NT2/D1 (cell line): ENCODE measurements at regions not wholly inside any gene's neighbourhood (a gene's known extent, or its start where the extent isn't known, plus 50 kb on each side); places are given as distances from the start of the nearest gene placed in this dataset.
"Not testable (repeated sequence)": the region's sequence is repeated elsewhere in the genome, so short reads cannot be mapped to it uniquely, and the experiment has no call there.

Experiments used
- SUZ12 ChIP-seq: IDR thresholded peaks from 2 replicates; pipeline ENCODE4 v1.6.1; 2011; ENCODE audit not compliant: insufficient read length, insufficient read depth; ENCODE audit errors: extremely low read depth
- YY1 ChIP-seq: IDR thresholded peaks from 2 replicates; pipeline ENCODE4 v1.6.1; 2011; ENCODE audit not compliant: insufficient read length, insufficient read depth
- ZNF274 ChIP-seq: IDR thresholded peaks from 2 replicates; pipeline ENCODE4 v1.6.1; 2011; ENCODE audit warnings: mild to moderate bottlenecking, low read depth, low read length

- not testable (repeated sequence) for TF ChIP-seq YY1, SUZ12, ZNF274
These were observed 475.9 kb downstream of the PRIM2 start for GRCh38 chr6:57793398-57793762.
